ENCODE measurements at regions not wholly inside any gene's neighbourhood (a gene's known extent, or its start where the extent isn't known, plus 50 kb on each side); places are given as distances from the start of the nearest gene placed in this dataset.
A peak's percentile ranks its signal among the peaks of the same experiment; 100 is the strongest.

GRCh38 chr5:149435660-149436059, 56.6 kb upstream of the IL17B start:
- H3K4me3 ChIP-seq (ENCODE audit: control insufficient read depth, low read depth, low read length), result no peak overlapping the region
- DNase-seq (ENCODE audit: low read depth), result no peak
- no peak for TF ChIP-seq CTCF (IDR thresholded peaks at IDR 0.05; ENCODE audit: control insufficient read depth, insufficient read depth, low read depth, low read length, missing control alignments)

GRCh38 chr5:149435015-149435376, 55.9 kb upstream of the IL17B start:
- DNase-seq (ENCODE audit: low read depth), result no peak
- no peak for TF ChIP-seq CTCF (IDR thresholded peaks at IDR 0.05; ENCODE audit: control insufficient read depth, insufficient read depth, low read depth, low read length, missing control alignments)

GRCh38 chr5:149434162-149435014, 55.3 kb upstream of the IL17B start:
- DNase-seq (ENCODE audit: low read depth), result no peak
- H3K4me3 ChIP-seq (ENCODE audit: control insufficient read depth, low read depth, low read length), result no peak overlapping the region
- peak; percentile 90 for TF ChIP-seq CTCF (IDR thresholded peaks at IDR 0.05; ENCODE audit: control insufficient read depth, insufficient read depth, low read depth, low read length, missing control alignments)

More at GRCh38 chr5:149435015-149435376, 55.9 kb upstream of the IL17B start:
- no peak overlapping the region for H3K4me3 ChIP-seq (ENCODE audit: control insufficient read depth, low read depth, low read length)

GRCh38 chr5:149433524-149434131, 54.5 kb upstream of the IL17B start:
- H3K4me3 ChIP-seq (ENCODE audit: control insufficient read depth, low read depth, low read length), result no peak overlapping the region
- TF ChIP-seq CTCF (IDR thresholded peaks at IDR 0.05; ENCODE audit: control insufficient read depth, insufficient read depth, low read depth, low read length, missing control alignments), result no peak
- DNase-seq (ENCODE audit: low read depth), result no peak

- no peak for TF ChIP-seq CTCF (IDR thresholded peaks at IDR 0.05; ENCODE audit: control insufficient read depth, insufficient read depth, low read depth, low read length, missing control alignments)
- no peak overlapping the region for H3K4me3 ChIP-seq (ENCODE audit: control insufficient read depth, low read depth, low read length)
- no peak for DNase-seq (ENCODE audit: low read depth)
Observed at GRCh38 chr5:149432911-149433401, 53.9 kb upstream of the IL17B start.

- no peak for TF ChIP-seq CTCF (IDR thresholded peaks at IDR 0.05; ENCODE audit: control insufficient read depth, insufficient read depth, low read depth, low read length, missing control alignments)
- H3K4me3 ChIP-seq (ENCODE audit: control insufficient read depth, low read depth, low read length), result no peak overlapping the region
- DNase-seq (ENCODE audit: low read depth), result no peak
Observed at GRCh38 chr5:149432376-149432775, 53.3 kb upstream of the IL17B start.

Data from AG09309 (cell line).